A673 (cell line): ENCODE measurements at regions not wholly inside any gene's neighbourhood (a gene's known extent, or its start where the extent isn't known, plus 50 kb on each side); places are given as distances from the start of the nearest gene placed in this dataset.

Source experiments
- BruUV-seq: library from RNA; stranded (reverse); fragments of 400-500 nt; replicated peaks from 2 replicates; lab custom pipeline; 2021; lab: Mats Ljungman, UMichigan
- CTCF ChIA-PET: fragments of 300-600 bp; sonication (Branson Sonifier 250); formaldehyde crosslinking; loops from one replicate; lab custom pipeline; 2022; ENCODE audit warnings: antibody characterized with exemption; lab: Charles Lee
- POLR2A ChIA-PET: fragments of 300-600 bp; sonication (Branson Sonifier 250); formaldehyde crosslinking; loops from one replicate; lab custom pipeline; 2022; ENCODE audit warnings: antibody characterized with exemption; ENCODE audit not compliant: low non-redundant PET; lab: Charles Lee
- DNase-seq: peaks from one replicate; pipeline ENCODE4 v3.0.0-alpha.2; 2015; ENCODE audit warnings: low spot score
- H3K27ac ChIP-seq: fragments of 200-600 bp; sonication (generic); 2 replicates; pipeline ENCODE4 v1.5.1; 2016; ENCODE audit warnings: mixed run types, low read depth, mild to moderate bottlenecking, mixed read lengths, antibody characterized with exemption, low read length; ENCODE audit not compliant: poor library complexity, severe bottlenecking
- H3K27me3 ChIP-seq: fragments of 200-600 bp; sonication (generic); replicated peaks from 2 replicates; pipeline ENCODE4 v1.6.1; 2017; ENCODE audit warnings: mixed run types, low read depth, mild to moderate bottlenecking, mixed read lengths, antibody characterized with exemption, low read length; ENCODE audit not compliant: insufficient read depth, poor library complexity
- H3K36me3 ChIP-seq: fragments of 200-600 bp; sonication (generic); 2 replicates; pipeline ENCODE4 v1.6.1; 2016; ENCODE audit warnings: mixed run types, mild to moderate bottlenecking, mixed read lengths, antibody characterized with exemption, low read length; ENCODE audit not compliant: insufficient read depth, poor library complexity, severe bottlenecking
- H3K4me1 ChIP-seq: fragments of 200-600 bp; sonication (generic); 2 replicates; pipeline ENCODE4 v1.6.1; 2017; ENCODE audit warnings: mixed run types, mild to moderate bottlenecking, mixed read lengths, antibody characterized with exemption, low read length; ENCODE audit not compliant: insufficient read depth, poor library complexity, severe bottlenecking
- H3K4me3 ChIP-seq: fragments of 200-600 bp; sonication (generic); 2 replicates; pipeline ENCODE4 v1.5.1; 2016; ENCODE audit warnings: low read depth, mixed run types, mild to moderate bottlenecking, mixed read lengths, low read length; ENCODE audit not compliant: poor library complexity, severe bottlenecking
- H3K9me3 ChIP-seq: fragments of 200-600 bp; sonication (generic); 2 replicates; pipeline ENCODE4 v1.6.1; 2016; ENCODE audit warnings: mixed run types, low read depth, mild to moderate bottlenecking, mixed read lengths, antibody characterized with exemption, low read length; ENCODE audit not compliant: poor library complexity, severe bottlenecking
- CTCF ChIP-seq: fragments of 300-800, 200-600 bp; sonication (generic); conservative IDR thresholded peaks from 2 replicates; pipeline ENCODE4 v1.5.1; 2017; ENCODE audit warnings: low read depth, mild to moderate bottlenecking, antibody characterized with exemption, low read length, moderate library complexity, mixed read lengths
- EZH2 ChIP-seq: fragments of 200-600 bp; sonication (generic); IDR thresholded peaks from 2 replicates; pipeline ENCODE4 v1.6.1; 2017; ENCODE audit warnings: borderline replicate concordance, low read depth, mild to moderate bottlenecking, mixed read lengths, antibody characterized with exemption, low read length; ENCODE audit not compliant: poor library complexity, severe bottlenecking
- intact Hi-C: fragments of 100-400 bp; cut with micrococcal nuclease; formaldehyde crosslinking; loops from one replicate; pipeline ENCODE4 v1.10.0; 2022; ENCODE audit not compliant: unreplicated experiment

- TF ChIP-seq EZH2 (no peak), CTCF (no peak)
- POLR2A ChIA-PET: no interaction called here
- Histone ChIP-seq H3K27me3 (no peaks in the 10 kb centered on the region), H3K9me3 (no peaks in the 10 kb centered on the region), H3K4me3 (no peak overlapping the region), H3K27ac (no peak overlapping the region), H3K36me3 (no peaks in the 10 kb centered on the region), H3K4me1 (no peaks in the 10 kb centered on the region)
- CTCF ChIA-PET: no interaction called here
- intact Hi-C loops: no loop called here
- no TSS peak for BruUV-seq
- DNase-seq: no peak
These were observed 230.5 kb upstream of the ZNF32 start for GRCh38 chr10:43879162-43879561.

GRCh38 chr10:43878386-43878785, 229.7 kb upstream of the ZNF32 start:
- TF ChIP-seq EZH2: no peak
- TF ChIP-seq CTCF: no peak
- no TSS peak for BruUV-seq
- intact Hi-C loops: no loop called here
- Histone ChIP-seq H3K36me3 (no peaks in the 10 kb centered on the region), H3K4me1 (no peaks in the 10 kb centered on the region), H3K4me3 (no peak overlapping the region), H3K27me3 (no peaks in the 10 kb centered on the region), H3K27ac (no peak overlapping the region), H3K9me3 (no peaks in the 10 kb centered on the region)
- no peak for DNase-seq
- ChIA-PET POLR2A (no interaction called here), CTCF (no interaction called here)

- no peak overlapping the region for H3K27ac ChIP-seq
- no TSS peak for BruUV-seq
- no peaks in the 10 kb centered on the region for H3K36me3 ChIP-seq
- CTCF ChIA-PET: no interaction called here
- no peak for TF ChIP-seq CTCF
- TF ChIP-seq EZH2: no peak
- no peak overlapping the region for H3K4me3 ChIP-seq
- DNase-seq: no peak
- intact Hi-C loops: no loop called here
- POLR2A ChIA-PET: no interaction called here
- no peaks in the 10 kb centered on the region for H3K4me1 ChIP-seq
- no peaks in the 10 kb centered on the region for H3K27me3 ChIP-seq
- no peaks in the 10 kb centered on the region for H3K9me3 ChIP-seq
These were observed 228.3 kb upstream of the ZNF32 start for GRCh38 chr10:43876976-43877375.
